Endodermal cell (in vitro differentiated cells): ENCODE measurements at regions not wholly inside any gene's neighbourhood (a gene's known extent, or its start where the extent isn't known, plus 50 kb on each side); places are given as distances from the start of the nearest gene placed in this dataset.

ENCODE experiments used
- DNase-seq: peaks from one replicate; pipeline ENCODE4 v3.0.0-alpha.2; 2017
- H3K27ac ChIP-seq: 2 replicates; pipeline ENCODE4 v1.5.1; 2013; ENCODE audit warnings: mild to moderate bottlenecking, low read depth, low read length, moderate library complexity
- H3K27me3 ChIP-seq: 2 replicates; pipeline ENCODE4 v1.6.1; 2013; ENCODE audit warnings: mild to moderate bottlenecking, low read length, moderate library complexity; ENCODE audit not compliant: insufficient read depth, control insufficient read depth, poor library complexity, severe bottlenecking
- H3K36me3 ChIP-seq: 2 replicates; pipeline ENCODE4 v1.7.0; 2013; ENCODE audit warnings: mild to moderate bottlenecking, low read length, moderate library complexity; ENCODE audit not compliant: control insufficient read depth, insufficient read depth
- H3K4me1 ChIP-seq: one replicate; pipeline ENCODE4 v1.7.0; 2013; ENCODE audit warnings: low read length; ENCODE audit not compliant: control insufficient read depth, insufficient read depth
- H3K4me3 ChIP-seq: 2 replicates; pipeline ENCODE4 v1.5.1; 2013; ENCODE audit warnings: mild to moderate bottlenecking, low read length, moderate library complexity
- H3K9ac ChIP-seq: 2 replicates; pipeline ENCODE4 v1.6.1; 2013; ENCODE audit warnings: mild to moderate bottlenecking, low read length, moderate library complexity; ENCODE audit not compliant: poor library complexity, severe bottlenecking; ENCODE audit errors: extremely low read depth
- H3K9me3 ChIP-seq: 2 replicates; pipeline ENCODE4 v1.6.1; 2013; ENCODE audit warnings: mild to moderate bottlenecking, low read length, moderate library complexity; ENCODE audit not compliant: control insufficient read depth
- H3K27ac Mint-ChIP-seq: 2 replicates; pipeline ENCODE4 v1.8.0; 2020; ENCODE audit warnings: mixed read lengths
- H3K27me3 Mint-ChIP-seq: 2 replicates; pipeline ENCODE4 v1.8.0; 2021; ENCODE audit warnings: mild to moderate bottlenecking, mixed read lengths; ENCODE audit not compliant: insufficient read depth
- H3K36me3 Mint-ChIP-seq: 2 replicates; pipeline ENCODE4 v1.8.0; 2020; ENCODE audit warnings: low read depth, mixed read lengths
- H3K4me1 Mint-ChIP-seq: 2 replicates; pipeline ENCODE4 v1.8.0; 2020; ENCODE audit warnings: mixed read lengths
- H3K4me3 Mint-ChIP-seq: 2 replicates; pipeline ENCODE4 v1.8.0; 2020; ENCODE audit warnings: mild to moderate bottlenecking, moderate library complexity, mixed read lengths
- H3K9me3 Mint-ChIP-seq: 2 replicates; pipeline ENCODE4 v1.8.0; 2020; ENCODE audit warnings: mild to moderate bottlenecking, mixed read lengths
- WGBS, 2 experiments: methylation state at CpG; one replicate each; pipeline versions ENCODE4 v1.1.5 to v1.1.7; 2013; ENCODE audit warnings: missing lambda C conversion rate in 2 of 2, mixed read lengths in 1 of 2; ENCODE audit not compliant: insufficient coverage in 1 of 2, insufficient read length in 1 of 2; 5-methylcytosine and 5-hydroxymethylcytosine counted together
- TF ChIP-seq, protein P1 (sequence below): fragments of 200-600 bp; sonication (generic); conservative IDR thresholded peaks from 2 replicates; pipeline ENCODE4 v1.5.0; 2021; ENCODE audit warnings: antibody characterized with exemption, mild to moderate bottlenecking

DNA sequence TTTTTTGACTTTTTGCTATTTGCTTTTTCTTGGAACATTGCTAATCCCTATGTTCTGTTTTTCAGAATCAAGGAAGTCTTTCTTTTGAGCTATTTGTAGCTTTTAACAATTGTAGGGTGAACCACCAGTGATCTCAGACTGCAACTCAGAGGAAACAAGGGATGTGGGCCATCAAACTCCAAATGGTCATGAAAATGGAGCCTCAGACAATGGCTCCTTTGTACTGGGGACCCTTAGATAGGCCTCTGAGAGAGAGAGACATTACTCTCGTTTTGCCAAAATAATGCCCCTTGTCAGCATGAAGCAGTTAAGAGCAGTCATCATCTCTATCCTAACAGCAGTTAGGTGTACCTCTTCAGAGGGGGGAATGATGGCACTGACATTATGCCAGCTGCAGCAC lies 56.4 kb upstream of the GJB6 start:
- TF ChIP-seq, protein P1, sequence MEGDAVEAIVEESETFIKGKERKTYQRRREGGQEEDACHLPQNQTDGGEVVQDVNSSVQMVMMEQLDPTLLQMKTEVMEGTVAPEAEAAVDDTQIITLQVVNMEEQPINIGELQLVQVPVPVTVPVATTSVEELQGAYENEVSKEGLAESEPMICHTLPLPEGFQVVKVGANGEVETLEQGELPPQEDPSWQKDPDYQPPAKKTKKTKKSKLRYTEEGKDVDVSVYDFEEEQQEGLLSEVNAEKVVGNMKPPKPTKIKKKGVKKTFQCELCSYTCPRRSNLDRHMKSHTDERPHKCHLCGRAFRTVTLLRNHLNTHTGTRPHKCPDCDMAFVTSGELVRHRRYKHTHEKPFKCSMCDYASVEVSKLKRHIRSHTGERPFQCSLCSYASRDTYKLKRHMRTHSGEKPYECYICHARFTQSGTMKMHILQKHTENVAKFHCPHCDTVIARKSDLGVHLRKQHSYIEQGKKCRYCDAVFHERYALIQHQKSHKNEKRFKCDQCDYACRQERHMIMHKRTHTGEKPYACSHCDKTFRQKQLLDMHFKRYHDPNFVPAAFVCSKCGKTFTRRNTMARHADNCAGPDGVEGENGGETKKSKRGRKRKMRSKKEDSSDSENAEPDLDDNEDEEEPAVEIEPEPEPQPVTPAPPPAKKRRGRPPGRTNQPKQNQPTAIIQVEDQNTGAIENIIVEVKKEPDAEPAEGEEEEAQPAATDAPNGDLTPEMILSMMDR, result no peak
- Mint-ChIP-seq H3K4me1 (no peaks in the 10 kb centered on the region), H3K27ac (no peak overlapping the region), H3K36me3 (no peaks in the 10 kb centered on the region), H3K27me3 (peaks cover 4% of the 10 kb centered on the region), H3K4me3 (no peak overlapping the region), H3K9me3 (peaks cover 39% of the 10 kb centered on the region)
- H3K9me3 ChIP-seq, result peaks cover 28% of the 10 kb centered on the region
- no peak for DNase-seq
- no peaks in the 10 kb centered on the region for H3K4me1 ChIP-seq
- H3K36me3 ChIP-seq, result no peaks in the 10 kb centered on the region
- H3K27ac ChIP-seq, result no peak overlapping the region
- no peaks in the 10 kb centered on the region for H3K27me3 ChIP-seq
- WGBS, 2 experiments, result 82 to 100% methylated on average over 1 of the region's 1 CpG
- no peak overlapping the region for H3K9ac ChIP-seq
- H3K4me3 ChIP-seq, result no peak overlapping the region

DNA sequence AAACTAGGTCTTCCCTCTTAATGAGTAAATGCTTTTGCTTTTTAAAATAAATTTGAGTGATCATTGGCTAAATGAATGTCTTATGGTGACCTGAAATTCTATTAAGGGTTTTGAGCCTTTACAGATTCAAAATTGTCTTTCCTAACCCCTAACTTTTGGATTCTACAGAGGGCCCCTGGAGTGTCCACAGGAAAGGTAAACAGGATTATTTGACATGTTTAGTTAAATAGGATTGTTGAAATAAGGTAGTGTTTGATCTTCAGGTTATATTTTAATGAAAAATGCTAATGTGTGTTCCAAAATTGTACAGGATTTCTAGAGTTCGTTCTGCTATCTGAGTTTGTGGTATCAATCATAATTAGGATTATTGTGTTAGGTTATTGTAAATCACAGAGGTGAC lies 55.9 kb upstream of the GJB6 start:
- no peaks in the 10 kb centered on the region for H3K4me1 Mint-ChIP-seq
- TF ChIP-seq, protein P1, result no peak
- H3K9me3 Mint-ChIP-seq, result peaks cover 45% of the 10 kb centered on the region

DNA sequence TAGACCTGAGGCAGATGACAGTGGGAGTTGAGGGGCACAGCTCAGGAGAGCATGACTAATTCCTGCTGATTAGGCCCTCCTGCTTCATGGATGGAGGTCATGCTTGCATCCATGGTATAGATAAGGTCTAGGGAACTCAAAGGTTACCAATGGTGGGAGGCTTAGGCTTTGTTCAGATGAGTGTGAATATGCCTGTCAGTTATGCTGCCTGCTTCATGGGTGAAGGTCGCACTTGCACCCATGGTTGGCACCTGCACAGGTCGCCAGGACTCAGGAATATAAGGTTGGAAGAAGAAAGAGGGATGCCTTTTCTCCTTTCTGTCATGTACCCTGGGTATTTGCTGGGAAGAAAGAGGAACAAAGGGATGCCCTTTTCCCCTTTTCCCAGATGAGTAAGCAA lies 53.4 kb upstream of the GJB6 start:
- Mint-ChIP-seq H3K27me3 (peaks cover 2% of the 10 kb centered on the region), H3K27ac (no peak overlapping the region), H3K4me1 (no peaks in the 10 kb centered on the region), H3K36me3 (no peaks in the 10 kb centered on the region), H3K4me3 (no peak overlapping the region), H3K9me3 (peaks cover 54% of the 10 kb centered on the region)
- H3K27me3 ChIP-seq, result no peaks in the 10 kb centered on the region
- H3K9me3 ChIP-seq, result peaks cover 31% of the 10 kb centered on the region
- no peak for DNase-seq
- no peaks in the 10 kb centered on the region for H3K36me3 ChIP-seq
- H3K9ac ChIP-seq, result no peak overlapping the region
- TF ChIP-seq, protein P1, result no peak
- H3K4me3 ChIP-seq, result no peak overlapping the region
- H3K27ac ChIP-seq, result no peak overlapping the region
- H3K4me1 ChIP-seq, result no peaks in the 10 kb centered on the region
- WGBS, 2 experiments, result 78% methylated on average over 2 of the region's 2 CpGs; no CpG with 5 or more reads in 1 of the 2 experiments

More for the DNA sequence above, 55.9 kb upstream of the GJB6 start:
- peaks cover 31% of the 10 kb centered on the region for H3K9me3 ChIP-seq
- H3K27me3 ChIP-seq, result no peaks in the 10 kb centered on the region
- H3K4me3 Mint-ChIP-seq, result no peak overlapping the region
- H3K27ac ChIP-seq, result no peak overlapping the region
- 89 to 100% methylated on average over 1 of the region's 1 CpG for WGBS, 2 experiments
- no peak overlapping the region for H3K9ac ChIP-seq
- H3K27me3 Mint-ChIP-seq, result peaks cover 4% of the 10 kb centered on the region
- no peaks in the 10 kb centered on the region for H3K36me3 ChIP-seq
- H3K27ac Mint-ChIP-seq, result no peak overlapping the region
- no peaks in the 10 kb centered on the region for H3K36me3 Mint-ChIP-seq
- DNase-seq, result no peak
- no peaks in the 10 kb centered on the region for H3K4me1 ChIP-seq
- H3K4me3 ChIP-seq, result no peak overlapping the region
